HG03064 (cell line): ENCODE measurements at regions not wholly inside any gene's neighbourhood (a gene's known extent, or its start where the extent isn't known, plus 50 kb on each side); places are given as distances from the start of the nearest gene placed in this dataset.

Source experiments
- ATAC-seq: cut with Tn5 transposase; IDR thresholded peaks from one replicate; pipeline ENCODE4 v1.9.1; 2021; ENCODE audit warnings: low read depth; ENCODE audit not compliant: unreplicated experiment

DNA sequence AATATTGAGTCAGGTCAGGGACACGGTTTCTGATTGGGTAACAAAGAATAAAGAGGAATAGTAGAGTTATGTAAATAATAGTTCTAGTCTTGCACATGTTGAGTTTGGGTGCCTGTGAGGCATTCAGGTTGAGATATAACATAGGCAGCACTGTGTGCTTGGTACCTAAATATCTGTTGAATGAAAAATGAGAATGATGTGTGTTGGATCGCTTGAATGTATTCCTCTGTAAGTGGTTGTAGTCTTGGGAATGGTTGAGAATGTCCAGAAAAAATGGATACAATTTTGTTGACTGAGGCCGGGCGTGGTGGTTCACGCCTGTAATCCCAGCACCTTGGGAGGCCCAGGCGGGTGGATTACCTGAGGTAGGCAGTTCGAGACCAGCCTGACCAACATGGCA is 116.3 kb upstream of the HNRNPU start:
- no peak for ATAC-seq

DNA sequence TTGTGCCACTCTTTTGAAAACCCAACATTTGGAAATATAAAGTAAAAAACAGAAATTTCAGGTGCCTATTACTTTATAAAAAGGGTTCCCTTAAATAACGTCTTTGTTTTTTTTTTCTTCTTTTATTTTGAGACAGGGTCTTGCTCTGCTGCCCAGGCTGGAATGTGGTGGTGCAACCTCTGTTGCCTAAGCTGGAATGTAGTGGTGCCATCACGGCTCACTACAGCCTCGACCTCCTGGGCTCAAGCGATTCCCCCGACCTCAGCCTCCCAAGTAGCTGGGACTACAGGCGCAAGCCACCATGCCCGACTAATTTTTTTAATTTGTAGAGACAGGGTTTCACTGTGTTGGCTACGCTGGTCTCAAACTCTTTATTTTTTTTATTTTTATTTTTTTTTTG is 110.2 kb upstream of the HNRNPU start:
- ATAC-seq: no peak

DNA sequence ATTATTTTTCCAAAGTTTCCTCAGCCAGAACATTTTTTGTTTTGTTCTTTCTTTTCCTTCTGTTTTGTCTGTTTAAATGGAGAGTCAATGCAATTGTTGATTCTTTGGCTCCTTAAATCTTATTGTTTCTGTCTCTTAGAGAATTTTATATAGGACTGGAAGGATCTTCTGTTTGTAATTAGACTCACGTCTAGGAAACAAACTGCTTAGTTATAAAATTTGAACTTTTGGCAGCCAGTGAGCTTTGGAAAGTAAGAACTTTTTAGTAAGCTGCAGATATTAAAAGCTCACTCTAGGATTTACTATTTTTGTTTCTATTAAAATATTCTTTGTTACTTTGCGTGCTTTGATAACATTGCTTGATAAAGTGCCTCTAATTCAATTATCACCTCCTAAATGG is 109.8 kb upstream of the HNRNPU start:
- ATAC-seq: no peak

DNA sequence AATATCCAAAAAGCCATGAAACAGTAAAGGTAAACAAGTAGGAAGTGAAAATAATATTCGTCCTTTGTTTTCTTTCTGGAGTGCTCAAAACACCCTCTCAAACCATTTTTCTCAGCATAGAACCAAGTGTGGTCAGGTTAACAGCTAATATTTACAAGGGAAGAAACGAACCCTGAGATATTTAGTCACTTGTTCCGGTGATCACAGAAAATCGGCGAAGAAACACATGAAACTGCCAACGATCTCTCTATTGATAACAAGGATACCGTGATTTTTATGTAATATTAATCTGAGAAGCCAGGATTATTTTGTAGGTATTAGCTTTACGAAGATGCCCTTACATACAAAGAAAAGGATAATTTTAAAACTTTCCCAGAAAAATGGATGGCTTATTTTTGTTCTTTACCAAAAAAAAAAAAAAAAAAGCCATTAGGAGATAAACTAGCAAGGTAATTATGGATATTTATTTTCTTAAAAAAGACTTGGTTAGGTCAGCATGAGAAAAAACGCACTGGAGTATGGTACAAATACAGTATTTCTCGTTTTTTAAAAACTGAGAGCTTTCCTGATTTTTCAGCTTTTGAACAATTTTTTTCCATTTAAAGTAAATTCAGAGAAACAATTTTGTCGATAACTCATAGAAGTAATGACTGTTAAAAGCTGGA is 107.3 kb upstream of the HNRNPU start:
- ATAC-seq: no peak

DNA sequence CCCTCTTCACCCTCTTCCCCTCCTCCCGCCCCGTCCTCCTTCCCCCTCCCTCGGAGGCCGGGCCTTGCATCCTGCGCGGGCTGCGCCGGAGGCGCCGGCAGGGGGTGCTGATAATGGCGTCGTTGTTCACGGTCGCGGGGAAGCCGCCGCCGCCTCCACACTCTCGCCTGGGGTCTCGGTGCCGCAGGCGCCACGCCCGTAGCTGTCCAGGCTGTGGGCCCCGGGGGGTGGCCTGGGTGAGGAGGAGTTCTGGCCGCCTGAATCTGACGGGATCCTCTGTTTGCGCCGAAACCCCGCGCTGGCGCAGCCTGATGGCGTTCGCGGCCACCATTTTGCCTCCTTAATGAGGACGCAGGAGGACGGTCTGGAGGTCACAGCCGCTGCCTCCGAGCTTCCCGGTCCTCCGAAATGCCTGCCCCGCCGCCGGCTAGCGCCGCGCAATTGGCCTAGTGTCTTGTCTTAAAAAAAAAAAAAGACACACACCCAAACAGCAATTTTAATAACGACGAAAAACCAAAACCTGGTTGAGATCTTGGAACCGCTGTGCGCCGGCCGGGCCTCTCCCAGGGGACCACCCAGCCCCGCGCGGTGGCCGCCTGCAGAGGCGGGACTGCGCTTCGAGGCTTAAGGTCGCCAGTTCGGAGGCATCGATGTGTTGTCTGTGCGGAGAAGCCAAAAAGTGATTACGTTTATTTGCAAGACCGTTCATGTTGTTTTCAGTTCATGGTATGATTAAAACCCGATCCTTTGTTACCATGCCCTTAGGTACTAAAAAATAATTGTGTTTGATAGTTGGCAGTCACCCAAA is 106.6 kb upstream of the HNRNPU start:
- peak; percentile 69 for ATAC-seq

DNA sequence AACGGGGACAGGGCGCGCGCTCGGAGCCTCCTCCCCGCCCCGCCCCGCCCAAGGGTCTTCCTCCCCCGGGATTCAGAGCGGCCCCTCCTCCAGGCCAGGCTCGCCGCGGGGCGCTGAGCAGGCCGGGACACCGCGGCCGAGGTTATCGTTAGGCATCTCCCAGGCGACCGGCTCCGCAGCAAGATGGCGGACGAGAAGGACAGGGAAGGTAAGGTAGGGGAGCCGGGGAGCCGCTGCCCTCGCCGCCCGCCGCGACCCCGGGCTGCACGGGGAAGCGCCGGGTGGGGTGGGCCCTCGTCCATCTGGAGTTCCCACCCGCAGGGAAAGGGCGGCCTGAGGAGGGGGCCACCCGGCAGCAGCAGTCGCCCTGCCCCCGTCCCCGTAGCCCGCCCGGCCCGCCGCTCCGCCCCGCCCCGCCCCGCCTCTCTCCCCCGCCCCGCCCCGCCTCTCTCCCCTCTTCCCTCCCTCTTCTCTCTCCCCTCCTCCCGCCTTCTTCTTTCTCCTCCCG is 105.9 kb upstream of the HNRNPU start:
- peak; percentile 67 for ATAC-seq

DNA sequence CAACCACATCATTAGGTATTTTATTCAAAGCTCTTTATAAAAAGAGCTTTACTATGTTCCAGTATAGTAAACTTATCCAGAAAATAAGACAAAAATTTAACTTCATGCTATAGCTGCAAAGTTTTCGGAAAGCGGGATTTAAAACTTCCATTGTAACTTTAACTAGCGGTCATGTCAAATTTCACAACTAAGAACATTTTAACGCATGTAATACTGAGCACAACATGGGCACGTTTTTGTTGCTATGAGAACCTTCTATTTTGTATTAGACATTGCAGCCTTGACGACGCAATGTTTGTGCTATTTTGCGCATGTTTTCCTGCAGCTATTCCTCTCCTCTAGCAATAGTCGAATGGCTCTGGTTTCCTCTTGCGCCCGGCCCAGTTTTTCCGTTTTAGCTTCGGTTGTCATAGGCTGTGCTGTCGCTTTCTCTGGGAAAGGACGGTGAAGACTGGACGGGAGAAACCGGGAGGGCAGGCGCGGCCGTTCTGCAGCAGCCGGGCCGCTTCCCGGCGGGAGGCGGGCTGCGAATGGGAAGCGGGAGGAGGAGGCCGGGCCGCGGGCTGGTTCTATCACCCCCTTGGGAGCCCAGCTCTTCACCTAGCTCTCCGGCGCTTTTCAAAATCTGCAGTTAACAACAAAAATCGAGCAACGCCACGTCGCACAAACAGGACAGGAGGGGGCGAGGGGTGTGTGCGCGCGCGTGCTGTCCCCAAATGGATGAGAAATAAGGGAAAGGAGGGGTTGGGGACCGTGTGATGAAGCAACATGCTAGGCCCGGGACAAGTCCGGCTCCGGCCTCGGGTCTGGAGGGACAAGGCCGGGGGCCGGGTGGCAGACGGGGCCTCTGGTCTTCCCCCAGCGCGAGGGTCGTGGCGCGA is 105.3 kb upstream of the HNRNPU start:
- peak; percentile 17 for ATAC-seq

DNA sequence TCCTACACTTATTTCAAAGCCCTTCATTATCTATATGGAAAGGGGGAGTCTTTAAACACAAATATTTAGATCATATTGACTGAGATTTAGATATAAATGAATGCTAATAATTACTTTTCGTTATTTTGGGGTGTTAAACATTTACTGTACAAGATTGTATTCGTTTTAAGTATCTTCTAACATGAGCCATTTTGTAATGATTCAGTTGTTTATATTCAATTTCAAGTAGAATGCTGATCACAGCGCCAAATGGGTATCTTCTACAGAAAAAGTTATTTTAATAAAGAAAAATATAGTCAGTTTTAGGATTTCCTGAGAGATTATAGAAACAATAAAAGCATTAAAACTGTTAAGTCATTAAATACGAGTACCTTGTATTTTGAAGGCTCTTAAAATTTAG is 104.5 kb upstream of the HNRNPU start:
- ATAC-seq: no peak

DNA sequence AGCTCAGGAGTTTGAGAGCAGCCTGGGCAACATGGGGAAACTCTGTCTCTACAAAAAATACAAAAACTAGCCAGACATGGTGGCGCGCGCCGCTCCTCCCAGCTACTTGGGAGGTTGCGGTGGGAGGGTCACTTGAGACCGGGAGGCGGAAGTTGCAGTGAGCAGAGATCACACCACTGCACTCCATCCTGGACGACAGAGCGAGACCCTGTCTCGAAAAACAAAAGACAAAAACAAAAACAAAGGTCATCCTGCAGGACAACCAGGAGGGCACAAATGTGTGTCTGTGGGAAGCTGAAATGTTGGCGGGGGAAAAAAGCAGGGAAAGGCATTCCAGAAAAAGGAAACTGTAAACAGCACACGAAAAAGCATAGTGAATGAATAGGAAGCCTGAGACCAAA is 104.1 kb upstream of the HNRNPU start:
- no peak for ATAC-seq

DNA sequence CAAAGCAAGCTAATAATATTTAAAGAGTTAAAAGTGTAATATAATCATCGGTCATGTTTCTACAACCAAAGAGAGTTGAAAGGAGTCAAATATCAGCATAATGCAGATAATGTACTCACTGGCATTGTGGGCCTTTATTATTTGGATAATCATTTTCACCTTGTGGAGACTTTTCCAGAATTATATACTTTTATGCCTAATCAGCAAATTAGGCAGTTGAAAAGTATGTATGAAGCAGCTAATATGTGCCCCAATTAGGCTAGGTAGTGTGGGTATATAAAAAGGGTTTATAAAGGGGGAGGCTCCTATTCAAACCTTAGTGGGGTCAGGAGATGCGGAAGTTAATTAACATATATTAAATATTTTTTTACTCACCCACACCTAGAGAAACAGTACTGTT is 102.8 kb upstream of the HNRNPU start:
- no peak for ATAC-seq

DNA sequence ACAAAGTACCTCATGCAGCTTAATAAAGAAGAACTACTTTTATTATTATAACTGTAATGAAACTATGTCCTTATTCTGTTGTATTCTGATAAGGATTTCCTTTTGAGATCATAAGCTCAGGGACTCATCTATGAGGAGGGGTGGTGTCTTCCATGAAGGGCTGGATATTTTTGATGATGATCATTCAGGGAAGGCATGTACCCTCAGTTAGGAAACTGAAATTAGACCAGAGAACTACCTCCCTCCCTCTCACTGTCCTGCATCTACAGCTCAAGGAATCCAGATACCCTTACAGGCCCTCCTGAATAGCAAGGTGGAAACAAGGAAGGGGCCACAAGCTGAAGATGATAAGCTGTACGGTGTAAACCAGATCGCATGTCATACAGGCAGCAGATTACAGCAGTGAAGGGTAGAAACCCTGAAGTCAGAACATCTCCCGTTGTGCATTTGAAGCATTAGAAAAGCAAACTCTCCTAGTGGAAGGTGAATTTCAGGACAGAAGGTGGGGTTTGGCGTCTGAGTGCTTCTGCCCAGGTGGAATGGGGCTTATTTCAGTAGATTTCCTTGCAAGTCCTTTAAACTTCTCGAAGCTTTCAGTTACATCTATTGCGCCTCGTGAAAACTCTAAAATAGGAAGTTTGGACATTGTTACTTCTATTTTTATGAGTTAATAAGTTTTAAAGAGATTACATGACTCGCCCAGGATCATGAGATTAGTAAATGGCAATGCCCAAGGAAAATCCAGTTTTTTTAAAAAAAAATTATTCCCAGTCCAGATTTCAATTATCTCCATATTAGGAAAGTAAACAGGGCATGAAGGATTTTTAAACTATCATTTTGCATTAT is 101.1 kb upstream of the HNRNPU start:
- no peak for ATAC-seq

DNA sequence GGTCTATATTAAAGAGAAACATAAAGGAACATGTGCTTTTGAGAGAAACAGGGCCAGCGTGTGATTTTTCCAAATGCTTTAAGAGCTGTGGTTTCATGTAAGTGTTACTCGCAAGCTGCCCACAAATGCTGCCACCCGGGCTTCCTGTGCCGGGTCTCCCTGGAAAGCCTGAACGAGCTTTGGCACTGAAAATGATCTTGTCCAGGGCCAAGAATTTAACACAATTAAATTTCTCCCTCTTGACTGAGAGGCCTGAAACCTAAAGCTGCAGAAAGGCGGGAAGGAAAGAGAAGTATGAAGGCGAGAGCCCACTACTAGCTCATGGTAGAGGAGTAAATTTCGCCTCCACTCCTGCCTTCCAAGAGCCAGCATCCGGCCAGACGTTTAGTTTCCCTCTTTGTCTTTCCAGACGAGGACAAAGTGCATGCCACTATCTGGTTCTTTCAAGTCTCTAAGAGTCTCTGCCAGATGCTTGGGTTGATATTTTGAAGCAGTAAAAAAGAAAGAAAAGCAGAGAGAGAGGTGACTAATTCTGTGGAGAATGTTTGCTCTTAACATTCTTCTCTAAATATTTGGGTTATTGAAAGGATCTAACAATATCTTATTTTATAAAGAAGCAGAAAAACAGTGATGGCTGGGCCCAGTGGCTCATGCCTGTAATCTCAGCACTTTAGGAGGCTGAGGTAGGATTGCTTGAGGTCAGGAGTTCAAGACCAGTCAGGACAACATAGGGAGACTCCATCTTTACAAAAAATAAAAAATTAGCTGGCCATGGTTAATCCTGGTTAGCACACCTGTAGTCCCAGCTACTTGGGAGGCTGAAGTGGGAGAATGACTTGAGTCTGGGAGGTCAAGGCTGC is 100.0 kb upstream of the HNRNPU start:
- no peak for ATAC-seq

DNA sequence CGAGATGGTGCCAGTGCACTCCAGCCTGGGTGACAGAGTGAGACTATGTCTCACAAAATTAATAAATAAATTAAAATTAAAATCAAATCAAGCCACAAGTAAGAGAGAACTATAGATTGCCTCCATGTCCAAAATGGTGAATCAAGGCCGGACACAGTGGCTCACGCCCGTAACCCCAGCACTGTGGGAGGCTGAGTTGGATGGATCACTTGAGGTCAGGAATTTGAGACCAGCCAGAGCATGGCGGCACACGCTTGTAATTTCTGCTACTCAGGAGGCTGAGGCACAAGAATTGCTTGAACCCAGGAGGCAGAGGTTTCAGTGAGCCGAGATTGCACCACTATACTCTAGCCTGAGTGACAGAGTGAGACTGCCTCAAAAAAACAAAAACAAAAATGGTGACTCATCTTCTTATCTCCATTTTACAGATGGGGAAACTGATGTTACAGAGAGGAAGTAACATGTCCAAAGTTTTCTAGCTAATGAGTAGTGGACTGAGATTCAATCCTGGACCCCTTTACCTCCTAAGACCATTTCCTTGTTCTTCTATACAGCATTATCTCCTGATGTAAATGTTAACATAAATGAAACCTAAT is 99.0 kb upstream of the HNRNPU start:
- no peak for ATAC-seq

DNA sequence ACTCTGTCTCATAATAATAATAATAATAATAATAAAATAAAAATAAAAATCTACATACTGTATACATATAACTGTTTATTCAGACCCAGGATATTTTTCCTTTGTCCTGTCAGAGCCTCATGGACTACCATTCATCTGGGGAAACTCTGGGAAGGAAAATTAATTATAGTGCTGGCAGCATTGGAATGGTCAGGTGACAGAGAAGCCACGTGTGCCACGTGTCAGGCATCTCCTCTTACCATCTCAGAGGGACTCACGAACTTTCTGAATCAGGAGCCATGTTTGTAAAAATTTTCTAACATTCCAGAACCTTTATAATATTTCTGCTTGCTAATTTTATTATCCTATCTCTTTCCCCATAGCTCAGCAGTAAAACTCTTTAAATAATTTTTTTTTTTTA is 97.8 kb upstream of the HNRNPU start:
- ATAC-seq: no peak

DNA sequence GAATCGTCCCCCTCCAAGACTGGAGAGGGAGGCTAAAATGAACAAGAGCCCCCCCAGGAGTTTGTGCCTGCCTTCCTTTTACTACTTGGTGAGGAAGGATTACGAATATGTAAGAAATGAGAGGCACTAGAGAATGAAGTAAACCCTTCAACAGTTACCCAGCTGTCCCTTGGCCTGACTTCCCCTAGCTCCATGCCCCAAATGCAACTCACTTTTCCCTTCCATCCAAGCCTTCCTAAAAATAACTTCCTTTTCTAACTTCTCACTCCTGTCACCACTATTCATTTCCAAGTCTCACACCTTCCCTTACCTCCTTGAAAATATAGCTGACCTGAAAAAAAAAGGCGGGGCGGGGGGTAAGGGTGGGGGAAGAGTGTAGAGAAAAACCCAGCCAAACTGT is 96.6 kb upstream of the HNRNPU start:
- no peak for ATAC-seq

DNA sequence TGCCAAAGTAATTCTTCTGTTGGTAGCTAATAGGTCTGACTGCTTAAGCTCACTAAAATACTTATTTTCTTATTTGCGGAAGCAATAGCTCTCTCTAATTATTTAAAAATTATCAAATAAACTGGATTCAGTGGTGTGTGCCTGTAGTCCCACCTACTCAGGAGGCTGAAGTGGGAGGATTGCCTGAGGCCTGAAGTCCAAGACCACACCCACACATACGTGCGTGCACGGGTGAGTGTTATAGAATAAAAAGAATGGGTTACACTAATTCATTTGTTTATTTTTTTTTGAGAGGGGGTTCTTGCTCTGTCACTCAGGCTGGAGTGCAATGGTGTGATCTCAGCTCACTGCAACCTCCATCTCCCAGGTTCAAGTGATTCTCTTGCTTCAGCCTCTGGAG is 94.2 kb upstream of the HNRNPU start:
- ATAC-seq: no peak

DNA sequence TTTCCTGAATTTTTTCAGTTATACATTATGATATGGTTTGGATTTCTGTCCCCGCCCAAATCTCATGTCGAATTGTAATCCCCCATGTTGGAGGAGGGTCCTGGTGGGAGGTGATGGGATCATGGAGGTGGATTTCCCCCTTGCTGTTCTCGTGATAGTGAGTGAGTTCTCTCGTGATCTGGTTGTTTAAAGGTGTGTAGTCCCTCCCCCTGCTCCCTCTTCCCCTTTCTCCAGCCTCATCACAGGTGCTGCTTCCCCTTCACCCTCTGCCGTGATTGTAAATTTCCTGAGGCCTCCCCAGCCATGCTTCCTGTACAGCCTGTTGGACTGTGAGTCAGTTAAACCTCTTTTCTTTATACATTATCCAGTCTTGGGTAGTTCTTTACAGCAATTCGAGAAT is 93.2 kb upstream of the HNRNPU start:
- ATAC-seq: no peak

DNA sequence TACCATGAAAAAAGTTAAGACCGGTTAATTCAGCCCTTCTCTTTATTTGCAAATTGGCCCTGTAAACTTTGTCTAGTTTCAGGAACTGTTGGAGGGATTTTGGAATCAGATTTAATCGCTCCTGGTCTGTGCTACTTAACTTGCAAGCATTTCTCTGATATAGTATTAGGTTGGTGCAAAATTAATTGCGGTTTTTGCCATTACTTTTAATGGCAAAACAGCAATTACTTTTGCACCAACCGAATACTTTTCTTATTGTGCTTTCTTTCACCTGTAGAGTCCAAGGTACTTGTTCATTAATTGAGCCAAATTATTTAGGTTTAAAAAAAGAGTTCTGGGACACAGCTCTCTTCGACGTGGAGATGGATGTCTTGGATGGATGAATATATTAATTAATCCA is 92.8 kb upstream of the HNRNPU start:
- no peak for ATAC-seq

DNA sequence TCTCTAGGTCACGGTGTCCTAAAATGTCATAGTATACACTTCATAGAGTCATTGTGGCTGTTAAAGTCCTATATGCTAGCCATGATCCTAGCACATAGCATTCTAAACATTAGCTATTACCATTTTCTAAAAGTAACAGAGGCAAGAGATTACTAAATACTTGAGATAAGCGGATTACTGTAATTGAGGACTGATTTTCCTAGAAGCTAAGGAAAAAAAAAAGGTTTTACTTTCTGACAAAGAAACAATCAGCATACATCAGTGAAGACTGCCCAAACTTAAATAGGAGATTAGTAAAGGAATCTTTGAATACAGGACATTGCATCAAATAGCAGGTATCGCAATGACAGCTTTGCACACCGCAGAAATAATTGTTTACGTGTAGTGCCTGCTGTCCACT is 91.3 kb upstream of the HNRNPU start:
- no peak for ATAC-seq
